ENCODE measurements at regions not wholly inside any gene's neighbourhood (a gene's known extent, or its start where the extent isn't known, plus 50 kb on each side); places are given as distances from the start of the nearest gene placed in this dataset.

DNA sequence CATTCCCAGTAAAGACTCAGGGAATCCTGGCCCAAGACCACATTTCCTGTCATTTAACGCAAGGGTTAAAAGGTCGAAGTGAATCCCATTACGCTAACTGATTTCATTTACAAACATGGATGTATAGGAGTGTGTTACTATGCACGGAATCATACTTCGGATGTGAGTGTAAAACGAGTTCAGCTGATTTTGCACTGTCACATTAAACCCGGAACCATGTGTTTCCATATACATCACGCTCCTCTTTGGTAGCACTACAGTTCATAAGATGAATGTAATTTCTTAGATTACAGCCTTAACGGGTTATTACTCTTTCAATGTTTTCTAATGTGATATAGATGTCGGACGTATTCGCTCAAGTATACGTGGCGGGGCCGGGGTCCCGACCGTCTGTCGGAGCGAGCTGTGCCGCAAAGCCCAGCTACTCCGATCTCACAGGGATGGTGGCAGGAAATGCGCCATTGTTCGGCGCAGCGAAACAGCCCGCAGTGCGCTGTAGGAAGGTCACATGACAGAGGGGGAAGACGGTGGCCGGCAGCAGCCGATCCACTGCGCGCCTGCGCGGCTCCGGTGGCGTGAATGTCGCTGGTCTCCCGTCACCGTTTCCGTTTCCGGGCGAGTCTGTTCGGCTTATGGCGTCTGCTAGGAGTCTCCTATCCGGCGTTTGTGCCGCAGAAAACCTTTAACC, 97.3 kb downstream of the NPAP1 start (continued):
- TF ChIP-seq CEBPB (IDR thresholded peaks at IDR 0.05; ENCODE audit: low read depth, low read length): no peak
- no peak for TF ChIP-seq ZNF274 (IDR thresholded peaks at IDR 0.05; ENCODE audit: borderline replicate concordance, extremely low read depth, low read length)
- TF ChIP-seq YY1 (IDR thresholded peaks at IDR 0.05; ENCODE audit: low read depth, low read length): no peak
- TF ChIP-seq ASH2L (IDR thresholded peaks at IDR 0.05; ENCODE audit: low read length): no peak
- TF ChIP-seq FOSL1 (IDR thresholded peaks at IDR 0.05; ENCODE audit: insufficient read depth, low read depth, low read length): no peak
- no peak for TF ChIP-seq CHD2 (IDR thresholded peaks at IDR 0.05; ENCODE audit: low read length)
- no peak for TF ChIP-seq KDM4A (IDR thresholded peaks at IDR 0.05; ENCODE audit: low read depth, low read length, severe bottlenecking)
